Activated naive CD8-positive, alpha-beta T cell treated with anti-CD3 and anti-CD28 coated beads for 36 hours (primary cell): ENCODE measurements at regions not wholly inside any gene's neighbourhood (a gene's known extent, or its start where the extent isn't known, plus 50 kb on each side); places are given as distances from the start of the nearest gene placed in this dataset.

ENCODE experiments used
- DNase-seq: peaks from one replicate; pipeline ENCODE4 v3.0.0; 2021
- H3K27ac Mint-ChIP-seq: one replicate; pipeline ENCODE4 v1.8.0; 2022; ENCODE audit warnings: mild to moderate bottlenecking, moderate library complexity, mixed read lengths
- H3K27me3 Mint-ChIP-seq: one replicate; pipeline ENCODE4 v1.8.0; 2022; ENCODE audit warnings: mild to moderate bottlenecking, mixed read lengths
- H3K36me3 Mint-ChIP-seq: one replicate; pipeline ENCODE4 v1.8.0; 2021; ENCODE audit warnings: mild to moderate bottlenecking, mixed read lengths
- H3K4me1 Mint-ChIP-seq: one replicate; pipeline ENCODE4 v1.8.0; 2021; ENCODE audit warnings: mixed read lengths
- H3K4me3 Mint-ChIP-seq: one replicate; pipeline ENCODE4 v1.8.0; 2022; ENCODE audit warnings: mild to moderate bottlenecking, moderate library complexity, mixed read lengths
- H3K9me3 Mint-ChIP-seq: one replicate; pipeline ENCODE4 v1.8.0; 2022; ENCODE audit warnings: mixed read lengths

DNA sequence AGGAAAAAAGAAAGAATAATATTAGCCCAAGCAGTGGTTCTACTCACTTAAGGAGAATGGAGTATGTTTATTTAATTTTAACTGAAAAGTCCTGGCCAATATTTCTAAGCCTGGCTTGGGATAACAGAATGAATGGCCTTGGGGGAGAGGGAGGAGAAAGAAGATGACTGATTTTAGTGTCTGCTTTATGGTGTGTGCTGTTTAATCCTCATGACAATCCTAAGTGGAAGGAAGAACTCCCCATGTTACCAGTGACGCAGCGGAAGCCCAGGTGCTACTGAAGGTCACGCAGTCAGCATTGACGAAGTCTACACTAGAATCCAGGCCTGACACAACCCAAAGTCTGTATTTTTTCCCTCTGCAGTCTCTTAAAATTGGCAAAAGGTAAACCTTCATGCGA, 50.5 kb downstream of the PALM2AKAP2 start:
- H3K4me3 Mint-ChIP-seq = no peak overlapping the region
- no peaks in the 10 kb centered on the region for H3K4me1 Mint-ChIP-seq
- H3K36me3 Mint-ChIP-seq = no peaks in the 10 kb centered on the region
- H3K27me3 Mint-ChIP-seq = peaks cover 6% of the 10 kb centered on the region
- H3K9me3 Mint-ChIP-seq = peaks cover 2% of the 10 kb centered on the region
- DNase-seq = no peak
- no peak overlapping the region for H3K27ac Mint-ChIP-seq

DNA sequence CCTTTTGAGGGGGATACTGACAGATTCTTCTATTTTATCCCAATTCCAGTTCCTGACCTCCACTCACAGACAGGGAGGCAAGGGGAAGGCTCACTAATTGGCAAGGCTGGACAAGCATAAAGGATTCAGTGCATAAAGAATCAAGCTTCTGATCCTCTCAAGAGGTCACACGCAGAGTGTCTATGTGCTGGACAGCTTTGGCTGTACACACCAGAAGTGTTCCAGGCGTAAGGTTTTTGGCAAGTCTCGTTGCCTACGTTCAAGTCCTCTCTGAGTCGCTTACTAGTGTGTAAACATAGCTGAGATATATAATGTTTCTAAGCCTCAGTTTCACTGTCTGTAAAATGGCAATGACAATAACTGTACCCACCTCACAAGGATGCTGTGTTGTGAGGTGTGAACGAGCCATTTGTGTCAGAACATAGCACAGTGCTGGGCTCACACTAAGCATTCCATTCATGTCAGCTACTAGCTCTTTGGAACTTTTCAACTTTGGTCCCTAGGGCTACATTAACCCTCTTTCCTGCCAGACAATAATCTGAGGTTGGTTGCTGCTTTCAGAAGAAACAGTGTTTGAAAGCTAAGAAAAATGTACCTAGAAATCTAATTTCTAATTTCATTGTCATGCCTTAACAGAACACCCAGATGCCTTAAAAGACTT, 52.1 kb downstream of the PALM2AKAP2 start:
- DNase-seq = no peak
- Mint-ChIP-seq H3K4me1 (no peaks in the 10 kb centered on the region), H3K36me3 (no peaks in the 10 kb centered on the region), H3K27me3 (peaks cover 6% of the 10 kb centered on the region), H3K27ac (no peak overlapping the region), H3K9me3 (peaks cover 2% of the 10 kb centered on the region), H3K4me3 (no peak overlapping the region)

GRCh38 chr9:109834855-109835254, 54.9 kb downstream of the PALM2AKAP2 start:
- DNase-seq = no peak
- H3K27me3 Mint-ChIP-seq = peaks cover 19% of the 10 kb centered on the region
- peaks cover 2% of the 10 kb centered on the region for H3K9me3 Mint-ChIP-seq
- no peaks in the 10 kb centered on the region for H3K4me1 Mint-ChIP-seq
- no peak overlapping the region for H3K27ac Mint-ChIP-seq
- H3K4me3 Mint-ChIP-seq = no peak overlapping the region
- no peaks in the 10 kb centered on the region for H3K36me3 Mint-ChIP-seq

DNA sequence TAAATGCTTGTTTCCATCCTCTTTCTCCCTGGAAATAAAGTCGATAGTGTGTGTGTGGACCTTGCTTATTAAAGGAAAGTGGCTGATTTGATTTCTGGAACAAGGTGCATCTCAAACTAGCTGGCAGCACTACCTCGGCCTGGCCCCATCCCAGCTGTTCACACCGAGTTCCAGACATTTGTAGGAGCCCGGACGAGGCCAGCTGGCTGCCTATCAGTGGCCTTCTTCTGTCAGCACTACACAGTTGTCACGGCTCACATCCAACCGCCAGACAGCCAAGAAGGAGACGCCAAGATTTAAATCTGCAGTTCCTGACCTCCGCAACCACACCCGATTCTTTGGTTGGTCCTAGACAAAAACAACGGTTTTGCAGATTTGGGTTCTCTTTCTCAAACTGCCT, 63.6 kb downstream of the PALM2AKAP2 start:
- no peak overlapping the region for H3K4me3 Mint-ChIP-seq
- H3K36me3 Mint-ChIP-seq = no peaks in the 10 kb centered on the region
- peaks cover 2% of the 10 kb centered on the region for H3K9me3 Mint-ChIP-seq
- peaks cover under 1% of the 10 kb centered on the region for H3K27me3 Mint-ChIP-seq
- no peak for DNase-seq
- no peak overlapping the region for H3K27ac Mint-ChIP-seq
- no peaks in the 10 kb centered on the region for H3K4me1 Mint-ChIP-seq

DNA sequence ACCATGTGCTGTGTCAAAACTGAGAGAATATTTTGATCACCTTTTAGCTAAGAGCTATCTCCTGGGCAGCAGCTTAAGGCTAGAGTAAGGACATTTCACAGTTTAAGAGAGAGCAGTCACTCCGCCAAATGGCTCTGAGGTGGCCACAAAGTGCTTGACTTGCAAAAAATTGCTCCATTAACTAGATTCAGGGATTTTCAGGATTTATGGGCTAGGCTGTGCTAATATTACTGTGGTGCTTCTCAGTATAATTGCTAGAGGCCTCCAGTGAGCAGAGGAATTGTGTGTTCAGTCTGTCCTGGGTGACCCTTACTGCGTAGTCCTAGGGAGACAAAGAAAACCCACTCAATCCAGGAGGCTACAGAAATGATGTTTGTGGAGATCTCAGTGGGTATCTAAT, 65.2 kb downstream of the PALM2AKAP2 start:
- H3K27me3 Mint-ChIP-seq = no peaks in the 10 kb centered on the region
- no peaks in the 10 kb centered on the region for H3K4me1 Mint-ChIP-seq
- no peak for DNase-seq
- peaks cover 2% of the 10 kb centered on the region for H3K9me3 Mint-ChIP-seq
- H3K4me3 Mint-ChIP-seq = no peak overlapping the region
- no peaks in the 10 kb centered on the region for H3K36me3 Mint-ChIP-seq
- H3K27ac Mint-ChIP-seq = no peak overlapping the region

DNA sequence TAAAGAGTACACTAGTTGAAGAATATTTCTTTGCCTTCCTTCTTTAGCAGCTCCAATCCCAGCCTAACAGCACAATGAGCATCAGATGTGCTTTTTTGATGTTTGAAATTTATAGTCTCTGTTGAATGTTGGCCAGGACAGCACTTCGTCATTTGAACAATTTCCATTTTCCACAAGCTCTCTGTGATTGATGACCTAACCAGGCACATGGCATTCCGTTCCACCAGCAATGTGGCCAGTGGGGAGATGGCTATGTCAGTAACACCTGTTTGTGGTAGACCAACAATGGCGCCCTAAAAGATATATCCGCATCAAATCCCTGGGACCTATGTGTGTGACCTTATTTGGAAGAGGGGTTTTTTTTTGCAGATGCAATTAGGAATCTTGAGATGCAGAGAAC, 66.8 kb downstream of the PALM2AKAP2 start:
- H3K4me1 Mint-ChIP-seq = no peaks in the 10 kb centered on the region
- H3K27me3 Mint-ChIP-seq = no peaks in the 10 kb centered on the region
- H3K36me3 Mint-ChIP-seq = no peaks in the 10 kb centered on the region
- no peak overlapping the region for H3K27ac Mint-ChIP-seq
- H3K4me3 Mint-ChIP-seq = no peak overlapping the region
- DNase-seq = no peak
- H3K9me3 Mint-ChIP-seq = peaks cover 1% of the 10 kb centered on the region

- no peak for DNase-seq
- Mint-ChIP-seq H3K36me3 (no peaks in the 10 kb centered on the region), H3K4me3 (no peak overlapping the region), H3K27ac (no peak overlapping the region), H3K27me3 (peaks cover 4% of the 10 kb centered on the region), H3K4me1 (no peaks in the 10 kb centered on the region), H3K9me3 (peaks cover 3% of the 10 kb centered on the region)
Observed at GRCh38 chr9:109852556-109852955, 72.6 kb downstream of the PALM2AKAP2 start.

DNA sequence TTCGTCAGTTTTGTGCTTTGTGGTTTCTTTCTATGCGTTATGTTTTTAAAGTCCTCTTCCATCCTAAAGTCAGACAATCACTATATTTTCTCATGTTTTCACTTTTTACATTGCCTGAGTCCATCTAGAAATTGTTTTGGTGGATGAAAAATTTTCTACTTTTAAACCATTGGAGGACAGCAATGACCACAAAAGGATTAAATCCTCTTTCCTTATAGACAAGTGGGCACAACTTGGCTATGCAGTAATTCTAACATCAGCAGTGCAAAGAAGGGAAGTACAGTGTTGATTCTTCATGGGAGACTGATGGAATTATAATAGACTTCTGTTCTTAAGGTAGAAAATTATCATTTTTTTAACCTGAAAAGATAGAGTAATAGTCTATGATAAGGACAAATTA, 75.5 kb downstream of the PALM2AKAP2 start:
- Mint-ChIP-seq H3K27me3 (peaks cover 10% of the 10 kb centered on the region), H3K36me3 (no peaks in the 10 kb centered on the region), H3K9me3 (peaks cover 3% of the 10 kb centered on the region), H3K4me1 (no peaks in the 10 kb centered on the region), H3K27ac (no peak overlapping the region), H3K4me3 (no peak overlapping the region)
- no peak for DNase-seq

DNA sequence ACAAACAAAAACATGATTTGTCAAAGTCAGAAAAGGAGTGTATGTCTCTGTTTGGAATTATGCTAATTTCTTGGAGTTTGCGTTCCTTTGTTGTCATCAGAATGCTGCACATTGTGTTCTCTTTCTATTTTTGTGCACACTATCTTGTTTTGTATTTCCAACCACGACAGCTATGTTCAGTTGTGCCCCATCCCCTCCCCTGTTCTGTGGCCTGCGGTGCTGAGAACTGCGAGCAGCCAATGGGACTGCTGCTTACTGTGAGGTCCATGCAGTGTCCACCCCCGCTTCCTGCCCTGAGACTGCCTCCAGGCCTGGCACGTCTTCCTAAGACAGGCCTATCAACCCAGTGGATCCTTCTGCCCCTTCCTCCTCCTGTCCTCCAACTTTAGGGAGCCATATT, 76.8 kb downstream of the PALM2AKAP2 start:
- H3K27ac Mint-ChIP-seq = no peak overlapping the region
- H3K9me3 Mint-ChIP-seq = peaks cover 2% of the 10 kb centered on the region
- no peaks in the 10 kb centered on the region for H3K4me1 Mint-ChIP-seq
- no peak for DNase-seq
- no peaks in the 10 kb centered on the region for H3K36me3 Mint-ChIP-seq
- H3K4me3 Mint-ChIP-seq = no peak overlapping the region
- H3K27me3 Mint-ChIP-seq = peaks cover 15% of the 10 kb centered on the region

DNA sequence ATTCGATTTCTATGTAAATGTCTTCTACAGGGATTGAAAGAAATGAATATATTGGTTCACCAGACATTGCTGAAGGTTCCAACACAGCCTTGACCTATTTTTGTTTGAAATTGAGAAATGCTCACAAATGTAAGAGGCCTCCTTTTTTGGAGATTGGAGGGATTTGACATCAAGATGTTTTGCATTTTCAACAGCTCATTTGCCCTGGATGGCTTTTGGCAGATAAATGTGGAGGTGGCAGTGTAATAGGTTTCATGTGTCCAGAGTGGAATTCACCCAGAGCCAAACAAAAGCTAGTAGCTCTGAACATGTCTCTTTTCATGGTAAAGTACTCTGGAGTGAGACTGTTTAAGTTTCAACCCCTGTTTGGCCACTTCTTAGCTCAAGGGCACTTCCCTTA, 77.3 kb downstream of the PALM2AKAP2 start:
- DNase-seq = no peak
- Mint-ChIP-seq H3K4me1 (no peaks in the 10 kb centered on the region), H3K27me3 (peaks cover 15% of the 10 kb centered on the region), H3K9me3 (no peaks in the 10 kb centered on the region), H3K27ac (no peak overlapping the region), H3K4me3 (no peak overlapping the region), H3K36me3 (no peaks in the 10 kb centered on the region)

GRCh38 chr9:109859447-109859846, 79.4 kb downstream of the PALM2AKAP2 start:
- no peaks in the 10 kb centered on the region for H3K4me1 Mint-ChIP-seq
- DNase-seq = no peak
- H3K27me3 Mint-ChIP-seq = peaks cover 11% of the 10 kb centered on the region
- H3K27ac Mint-ChIP-seq = no peak overlapping the region
- H3K4me3 Mint-ChIP-seq = no peak overlapping the region
- H3K9me3 Mint-ChIP-seq = no peaks in the 10 kb centered on the region
- H3K36me3 Mint-ChIP-seq = no peaks in the 10 kb centered on the region

GRCh38 chr9:109860521-109860920, 80.5 kb downstream of the PALM2AKAP2 start:
- DNase-seq = no peak
- no peak overlapping the region for H3K4me3 Mint-ChIP-seq
- H3K27ac Mint-ChIP-seq = no peak overlapping the region
- H3K4me1 Mint-ChIP-seq = no peaks in the 10 kb centered on the region
- peaks cover 11% of the 10 kb centered on the region for H3K27me3 Mint-ChIP-seq
- H3K36me3 Mint-ChIP-seq = no peaks in the 10 kb centered on the region
- no peaks in the 10 kb centered on the region for H3K9me3 Mint-ChIP-seq

GRCh38 chr9:109861499-109861898, 81.5 kb downstream of the PALM2AKAP2 start:
- Mint-ChIP-seq H3K4me3 (no peak overlapping the region), H3K36me3 (no peaks in the 10 kb centered on the region), H3K4me1 (no peaks in the 10 kb centered on the region), H3K27me3 (peaks cover 11% of the 10 kb centered on the region), H3K27ac (no peak overlapping the region), H3K9me3 (no peaks in the 10 kb centered on the region)
- no peak for DNase-seq

- no peak for DNase-seq
Observed at GRCh38 chr9:109861918-109862317, 81.9 kb downstream of the PALM2AKAP2 start.

GRCh38 chr9:109862452-109862851, 82.5 kb downstream of the PALM2AKAP2 start:
- no peak overlapping the region for H3K27ac Mint-ChIP-seq
- no peaks in the 10 kb centered on the region for H3K9me3 Mint-ChIP-seq
- H3K4me1 Mint-ChIP-seq = no peaks in the 10 kb centered on the region
- DNase-seq = no peak
- peaks cover 11% of the 10 kb centered on the region for H3K27me3 Mint-ChIP-seq
- no peaks in the 10 kb centered on the region for H3K36me3 Mint-ChIP-seq
- no peak overlapping the region for H3K4me3 Mint-ChIP-seq

More at GRCh38 chr9:109861918-109862317, 81.9 kb downstream of the PALM2AKAP2 start:
- H3K4me1 Mint-ChIP-seq = no peaks in the 10 kb centered on the region
- H3K27me3 Mint-ChIP-seq = peaks cover 11% of the 10 kb centered on the region
- H3K9me3 Mint-ChIP-seq = no peaks in the 10 kb centered on the region
- no peak overlapping the region for H3K4me3 Mint-ChIP-seq
- H3K27ac Mint-ChIP-seq = no peak overlapping the region
- no peaks in the 10 kb centered on the region for H3K36me3 Mint-ChIP-seq

DNA sequence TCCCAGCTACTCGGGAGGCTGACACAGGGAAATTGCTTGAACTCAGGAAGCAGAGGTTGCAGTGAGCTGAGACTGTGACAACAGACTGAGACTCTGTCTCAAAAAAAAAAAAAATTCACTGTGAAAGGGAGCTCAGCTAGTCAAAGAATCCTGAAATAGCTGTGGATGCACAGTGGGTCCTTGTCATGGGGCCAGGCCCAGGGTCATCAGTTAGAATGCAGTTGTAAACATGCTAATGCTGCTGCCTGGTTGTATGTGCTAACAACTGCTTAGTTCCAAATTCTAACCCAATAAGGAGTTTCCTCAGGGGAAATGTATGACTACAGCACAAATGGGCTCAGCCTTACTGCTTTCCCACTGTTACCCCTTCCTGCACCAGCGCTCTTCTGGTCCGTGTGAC, 84.0 kb downstream of the PALM2AKAP2 start:
- H3K9me3 Mint-ChIP-seq = no peaks in the 10 kb centered on the region
- no peak for DNase-seq
- H3K36me3 Mint-ChIP-seq = no peaks in the 10 kb centered on the region
- H3K4me1 Mint-ChIP-seq = no peaks in the 10 kb centered on the region
- peaks cover 13% of the 10 kb centered on the region for H3K27me3 Mint-ChIP-seq
- H3K27ac Mint-ChIP-seq = no peak overlapping the region
- H3K4me3 Mint-ChIP-seq = no peak overlapping the region
